GM13976 (cell line): ENCODE measurements at regions not wholly inside any gene's neighbourhood (a gene's known extent, or its start where the extent isn't known, plus 50 kb on each side); places are given as distances from the start of the nearest gene placed in this dataset.
A peak's percentile ranks its signal among the peaks of the same experiment; 100 is the strongest.

Source experiments
- DNase-seq: peaks from one replicate; pipeline ENCODE4 v3.0.0; 2012; ENCODE audit warnings: low spot score
- CTCF ChIP-seq: IDR thresholded peaks from 2 replicates; pipeline ENCODE4 v1.5.1; 2012; ENCODE audit warnings: borderline replicate concordance, mild to moderate bottlenecking; ENCODE audit not compliant: insufficient read depth; ENCODE audit errors: extremely low read depth, missing control alignments, control extremely low read depth
- in situ Hi-C: fragments of 300-500 bp; cut with MboI; formaldehyde crosslinking; loops from one replicate; pipeline ENCODE4 v1.12.0; 2022; ENCODE audit warnings: low sequenced_read_pairs, mixed read lengths, inconsistent platforms; ENCODE audit not compliant: unreplicated experiment

GRCh38 chr3:6249679-6250078 lies 611.2 kb upstream of the GRM7 start:
- in situ Hi-C loops: no loop called here
- DNase-seq: no peak
- no peak for TF ChIP-seq CTCF

GRCh38 chr3:6250167-6250566 lies 610.7 kb upstream of the GRM7 start:
- no peak for TF ChIP-seq CTCF
- in situ Hi-C loops: no loop called here
- DNase-seq: peak; percentile 57

DNA sequence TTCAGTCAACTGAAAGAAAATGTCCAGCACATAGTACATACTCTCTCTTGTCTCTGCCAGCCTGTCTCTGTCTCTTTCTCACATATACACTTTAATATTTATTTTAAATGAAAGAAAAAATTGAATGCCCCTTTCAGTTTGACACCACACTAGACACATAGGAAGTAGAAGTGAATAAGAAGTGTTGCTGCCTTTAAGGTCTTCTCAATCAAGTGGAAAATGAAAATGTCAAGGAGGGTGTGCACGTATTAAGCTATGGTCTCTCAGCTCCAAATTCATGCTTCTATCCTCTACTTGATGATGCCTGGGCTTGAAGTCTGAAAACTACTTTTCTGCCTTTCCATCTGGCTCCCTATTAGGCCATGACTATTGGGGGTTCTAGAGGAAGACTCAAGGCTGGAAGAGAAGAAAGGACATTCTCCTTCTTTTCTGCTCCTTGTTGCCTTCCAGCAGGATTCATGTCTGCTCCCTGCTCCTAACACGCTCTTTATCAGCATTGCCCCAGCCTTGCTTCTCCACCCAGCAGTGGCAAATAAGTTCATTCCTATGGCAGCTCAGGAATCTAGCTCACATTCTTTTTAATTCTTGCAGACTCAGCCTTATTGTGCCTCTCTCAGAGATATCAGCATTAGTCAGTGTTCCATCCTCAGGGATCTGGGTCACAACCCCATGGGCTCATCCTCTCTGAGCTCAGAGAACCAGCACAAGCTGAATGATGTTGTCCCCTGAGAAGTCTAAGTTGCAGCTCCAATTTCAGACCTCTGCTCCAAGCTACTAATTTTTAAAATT lies 609.1 kb upstream of the GRM7 start:
- in situ Hi-C loops: no loop called here
- TF ChIP-seq CTCF: no peak
- no peak for DNase-seq

- TF ChIP-seq CTCF: no peak
- no peak for DNase-seq
- in situ Hi-C loops: no loop called here
Observed at GRCh38 chr3:6254490-6254889, 606.4 kb upstream of the GRM7 start.

- no peak for TF ChIP-seq CTCF
- in situ Hi-C loops: no loop called here
- DNase-seq: no peak
Observed at GRCh38 chr3:6255229-6255628, 605.7 kb upstream of the GRM7 start.

- DNase-seq: peak; percentile 31
- in situ Hi-C loops: no loop called here
- no peak for TF ChIP-seq CTCF
Observed at GRCh38 chr3:6260551-6261191, 600.2 kb upstream of the GRM7 start.
